ENCODE measurements at regions not wholly inside any gene's neighbourhood (a gene's known extent, or its start where the extent isn't known, plus 50 kb on each side); places are given as distances from the start of the nearest gene placed in this dataset.
"Not testable (repeated sequence)": the region's sequence is repeated elsewhere in the genome, so short reads cannot be mapped to it uniquely, and the experiment has no call there.

DNA sequence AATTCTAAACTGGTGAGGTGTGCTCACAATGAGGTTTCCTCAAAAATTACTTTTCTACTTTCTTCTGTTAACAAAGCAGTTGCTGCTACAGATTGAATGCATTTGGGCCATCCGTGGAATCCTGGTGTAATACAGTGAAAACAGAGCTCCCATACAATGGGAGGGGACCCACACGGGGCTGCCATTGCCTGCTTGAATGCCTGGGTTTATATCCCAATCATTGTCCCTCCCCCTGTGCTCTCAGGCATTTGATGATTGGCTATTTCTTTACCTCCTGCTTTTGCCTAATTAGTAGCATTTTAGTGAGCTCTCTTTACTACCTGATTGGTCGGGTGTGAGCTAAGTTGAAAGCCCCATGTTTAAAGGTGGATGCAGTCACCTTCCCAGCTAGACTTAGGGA is 52.9 kb upstream of the CSF1 start:
- H3K36me3 ChIP-seq (replicated peaks); H3K4me3 ChIP-seq; in situ Hi-C loops (cut with MboI; ENCODE audit: low sequenced_read_pairs); H3K4me1 ChIP-seq; DNase-seq (ENCODE audit: low spot score in 2 of 2); H3K27me3 ChIP-seq (ENCODE audit: low read depth); H3K9me3 ChIP-seq: not testable (repeated sequence)

DNA sequence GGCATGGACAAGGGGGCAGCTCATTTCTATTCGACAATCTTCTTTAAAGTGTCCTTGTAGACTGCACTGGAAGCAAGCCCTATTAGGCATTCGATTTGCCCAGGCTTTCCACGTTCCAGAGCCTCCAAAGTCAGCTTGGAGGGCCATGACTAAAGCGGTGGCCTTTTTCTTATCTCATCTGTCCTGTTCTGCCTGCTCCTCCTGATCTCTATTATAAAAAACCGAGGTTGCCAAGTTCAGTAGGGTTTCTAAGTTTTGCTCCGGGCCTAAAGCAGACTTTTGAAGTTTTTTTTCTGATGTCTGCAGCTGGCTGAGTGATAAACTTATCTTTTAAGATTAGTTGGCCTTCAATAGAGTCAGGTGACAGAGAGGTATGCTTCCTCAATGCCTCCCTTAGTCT is 54.7 kb upstream of the CSF1 start:
- H3K27me3 ChIP-seq (ENCODE audit: low read depth); H3K9me3 ChIP-seq; H3K36me3 ChIP-seq (replicated peaks); in situ Hi-C loops (cut with MboI; ENCODE audit: low sequenced_read_pairs); DNase-seq (ENCODE audit: low spot score in 2 of 2); H3K4me3 ChIP-seq; H3K4me1 ChIP-seq: not testable (repeated sequence)

DNA sequence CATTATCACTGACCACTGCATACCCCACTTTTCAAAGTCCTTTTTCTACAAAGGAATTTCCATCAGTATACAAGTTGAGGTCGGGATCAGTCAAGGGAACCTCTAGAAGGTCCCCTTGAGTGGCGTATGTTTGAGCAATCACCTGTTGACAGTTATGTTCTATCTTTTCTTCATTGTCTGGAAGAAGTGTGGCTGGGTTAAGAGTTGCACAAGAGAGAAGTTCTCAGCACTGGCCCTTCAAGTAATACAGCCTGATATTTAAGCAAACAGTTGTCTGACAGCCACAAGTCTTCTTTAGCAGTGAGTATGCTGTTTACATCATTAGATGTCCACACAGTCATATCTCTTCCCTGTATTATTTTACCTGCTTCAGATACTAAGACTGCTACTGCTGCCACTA is 56.7 kb upstream of the CSF1 start:
- H3K36me3 ChIP-seq (replicated peaks); in situ Hi-C loops (cut with MboI; ENCODE audit: low sequenced_read_pairs); H3K9me3 ChIP-seq; H3K4me1 ChIP-seq; H3K4me3 ChIP-seq; H3K27me3 ChIP-seq (ENCODE audit: low read depth); DNase-seq (ENCODE audit: low spot score in 2 of 2): not testable (repeated sequence)

DNA sequence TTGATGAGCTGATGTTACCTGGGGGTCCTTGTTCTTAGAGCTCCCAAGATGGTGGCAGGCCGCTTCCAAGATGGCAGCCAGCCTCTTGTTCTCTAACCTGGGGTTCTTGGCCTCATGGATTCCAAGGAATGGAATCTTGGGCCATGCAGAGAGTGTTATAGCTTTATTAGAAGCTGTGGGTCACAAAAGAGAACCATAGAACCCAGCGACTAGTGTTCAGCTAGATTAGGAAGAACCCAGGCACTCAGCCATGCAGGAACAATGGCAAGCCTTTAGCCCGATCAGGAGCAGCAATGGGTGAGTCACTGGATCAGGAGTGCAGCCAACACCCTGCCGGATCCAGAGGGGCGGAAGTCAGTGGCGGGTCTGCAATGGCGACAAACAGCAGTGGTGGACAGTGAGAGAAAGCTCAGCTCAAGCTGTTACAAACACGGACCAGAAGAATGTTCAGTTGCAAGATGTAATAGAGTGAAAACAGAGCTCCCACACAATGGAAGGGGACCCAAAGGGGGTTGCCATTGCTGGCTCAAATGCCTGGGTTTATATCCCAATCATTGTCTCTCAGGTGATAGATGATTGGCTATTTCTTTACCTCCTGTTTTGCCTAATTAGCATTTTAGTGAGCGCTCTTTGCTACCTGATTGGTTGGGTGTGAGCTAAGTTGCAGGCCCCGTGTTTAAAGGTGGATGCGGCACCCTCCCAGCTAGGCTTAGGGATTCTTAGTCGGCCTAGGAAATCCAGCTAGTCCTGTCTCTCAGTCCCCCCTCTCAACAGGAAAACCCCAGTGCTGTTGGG is 58.2 kb upstream of the CSF1 start:
- H3K36me3 ChIP-seq (replicated peaks); H3K4me1 ChIP-seq; H3K9me3 ChIP-seq; DNase-seq (ENCODE audit: low spot score in 2 of 2); in situ Hi-C loops (cut with MboI; ENCODE audit: low sequenced_read_pairs); H3K4me3 ChIP-seq; H3K27me3 ChIP-seq (ENCODE audit: low read depth): not testable (repeated sequence)

DNA sequence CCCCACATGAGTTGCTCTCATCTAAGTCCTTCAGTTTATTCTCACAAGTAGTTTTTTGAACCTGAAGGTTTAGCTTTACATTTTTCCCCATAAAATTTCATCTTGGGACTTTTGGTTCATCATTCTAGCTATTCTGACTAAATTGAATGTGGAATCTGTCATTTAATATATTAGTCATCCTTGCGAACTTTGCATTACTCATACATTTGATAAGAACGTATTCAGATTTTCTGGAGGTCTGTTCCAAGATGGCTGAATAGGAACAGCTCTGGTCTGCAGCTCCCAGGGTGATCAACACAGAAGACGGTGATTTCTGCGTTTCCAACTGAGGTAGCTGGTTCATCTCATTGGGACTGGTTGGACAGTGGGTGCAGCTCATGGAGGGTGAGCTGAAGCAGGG is 59.8 kb upstream of the CSF1 start:
- in situ Hi-C loops (cut with MboI; ENCODE audit: low sequenced_read_pairs): no loop called here
- H3K4me1 ChIP-seq: no peaks in the 10 kb centered on the region
- H3K4me3 ChIP-seq: no peak overlapping the region
- no peak for DNase-seq (ENCODE audit: low spot score in 2 of 2)
- H3K9me3 ChIP-seq: no peaks in the 10 kb centered on the region
- no peaks in the 10 kb centered on the region for H3K36me3 ChIP-seq (replicated peaks)
- no peaks in the 10 kb centered on the region for H3K27me3 ChIP-seq (ENCODE audit: low read depth)

DNA sequence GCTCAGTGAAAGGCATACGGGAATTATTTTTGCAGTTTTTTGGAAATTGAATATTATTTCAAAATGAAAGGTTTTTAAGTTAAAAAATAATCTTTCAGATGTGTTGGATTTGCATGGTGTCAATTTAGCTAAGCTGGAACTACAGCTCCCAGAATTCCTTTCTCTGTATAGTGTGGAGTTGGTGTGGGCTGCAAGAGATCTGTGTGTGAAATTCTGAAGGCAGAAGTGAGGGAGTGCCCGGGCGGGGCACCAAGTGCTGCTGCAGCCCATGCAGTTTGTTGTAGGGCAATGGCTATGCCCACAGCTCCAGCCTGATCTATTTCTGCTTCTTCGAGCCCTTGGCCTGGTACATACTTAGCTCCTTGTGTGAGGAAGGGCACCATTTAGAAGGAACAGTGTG is 60.5 kb upstream of the CSF1 start:
- H3K36me3 ChIP-seq (replicated peaks): no peaks in the 10 kb centered on the region
- H3K9me3 ChIP-seq: no peaks in the 10 kb centered on the region
- no peaks in the 10 kb centered on the region for H3K27me3 ChIP-seq (ENCODE audit: low read depth)
- H3K4me1 ChIP-seq: no peaks in the 10 kb centered on the region
- in situ Hi-C loops (cut with MboI; ENCODE audit: low sequenced_read_pairs): no loop called here
- no peak overlapping the region for H3K4me3 ChIP-seq
- DNase-seq (ENCODE audit: low spot score in 2 of 2): no peak

DNA sequence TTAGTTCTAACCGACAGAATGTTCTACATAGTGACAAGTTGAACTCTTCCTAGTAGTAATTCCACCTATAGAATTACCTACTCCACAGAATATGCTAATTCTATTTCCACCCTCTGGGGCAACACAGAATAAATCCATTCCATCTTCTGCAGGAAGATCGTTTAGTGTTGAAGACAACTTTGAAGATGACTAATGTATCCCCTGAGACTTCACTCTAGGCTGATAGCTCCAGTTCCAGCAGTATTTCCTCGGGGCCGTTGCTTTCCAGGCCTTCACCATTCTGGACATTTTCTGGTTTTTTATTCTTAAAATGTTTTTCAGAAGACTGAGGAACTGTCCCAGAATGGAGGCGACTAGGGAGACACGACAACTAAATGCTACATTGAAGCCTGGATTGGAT is 61.0 kb upstream of the CSF1 start:
- in situ Hi-C loops (cut with MboI; ENCODE audit: low sequenced_read_pairs): no loop called here
- no peak for DNase-seq (ENCODE audit: low spot score in 2 of 2)
- H3K27me3 ChIP-seq (ENCODE audit: low read depth): no peaks in the 10 kb centered on the region
- H3K4me3 ChIP-seq: no peak overlapping the region
- H3K36me3 ChIP-seq (replicated peaks): no peaks in the 10 kb centered on the region
- H3K4me1 ChIP-seq: no peaks in the 10 kb centered on the region
- no peaks in the 10 kb centered on the region for H3K9me3 ChIP-seq

DNA sequence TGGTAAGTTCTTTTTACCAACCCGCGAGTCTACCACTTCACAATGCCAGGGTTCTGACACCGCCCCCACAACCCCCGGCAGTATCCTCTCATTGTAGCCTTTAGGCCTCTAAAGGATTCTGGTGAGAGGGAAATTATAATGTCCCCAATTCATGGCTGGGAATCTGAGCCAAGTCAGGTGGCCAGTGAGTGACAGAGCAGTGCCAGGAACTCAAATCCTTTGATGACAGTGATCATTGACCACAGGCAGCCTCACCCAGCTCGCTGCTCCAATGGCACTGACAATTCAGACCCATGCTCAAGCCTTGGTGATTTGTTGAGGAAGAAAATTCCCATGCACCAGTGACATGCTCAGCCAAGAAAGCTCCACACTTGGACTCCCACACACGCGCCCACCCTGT is 63.4 kb upstream of the CSF1 start:
- in situ Hi-C loops (cut with MboI; ENCODE audit: low sequenced_read_pairs): no loop called here
- H3K4me3 ChIP-seq: no peak overlapping the region
- no peaks in the 10 kb centered on the region for H3K9me3 ChIP-seq
- no peak for DNase-seq (ENCODE audit: low spot score in 2 of 2)
- no peaks in the 10 kb centered on the region for H3K36me3 ChIP-seq (replicated peaks)
- H3K4me1 ChIP-seq: no peaks in the 10 kb centered on the region
- H3K27me3 ChIP-seq (ENCODE audit: low read depth): no peaks in the 10 kb centered on the region

DNA sequence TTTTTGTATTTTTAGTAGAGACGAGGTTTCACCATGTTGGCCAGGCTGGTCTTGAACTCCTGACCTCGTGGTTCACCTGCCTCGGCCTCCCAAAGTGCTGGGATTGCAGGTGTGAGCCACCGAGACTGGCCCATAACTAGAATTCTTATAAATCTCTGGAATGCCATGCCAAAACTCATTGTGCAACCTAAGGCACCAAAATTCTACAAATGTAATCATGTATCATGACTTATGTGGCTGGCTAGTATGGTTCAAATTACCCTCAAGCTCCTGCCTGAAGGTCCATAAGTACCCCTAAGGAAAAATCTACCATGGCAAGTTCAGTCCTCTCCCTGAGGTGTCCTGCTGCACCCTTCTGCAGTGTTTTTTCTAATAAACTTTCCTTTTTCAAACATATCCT is 63.8 kb upstream of the CSF1 start:
- Histone ChIP-seq H3K27me3 (ENCODE audit: low read depth) (no peaks in the 10 kb centered on the region), H3K4me3 (no peak overlapping the region), H3K4me1 (no peaks in the 10 kb centered on the region), H3K9me3 (no peaks in the 10 kb centered on the region), H3K36me3 (replicated peaks) (no peaks in the 10 kb centered on the region)
- no peak for DNase-seq (ENCODE audit: low spot score in 2 of 2)
- in situ Hi-C loops (cut with MboI; ENCODE audit: low sequenced_read_pairs): no loop called here

DNA sequence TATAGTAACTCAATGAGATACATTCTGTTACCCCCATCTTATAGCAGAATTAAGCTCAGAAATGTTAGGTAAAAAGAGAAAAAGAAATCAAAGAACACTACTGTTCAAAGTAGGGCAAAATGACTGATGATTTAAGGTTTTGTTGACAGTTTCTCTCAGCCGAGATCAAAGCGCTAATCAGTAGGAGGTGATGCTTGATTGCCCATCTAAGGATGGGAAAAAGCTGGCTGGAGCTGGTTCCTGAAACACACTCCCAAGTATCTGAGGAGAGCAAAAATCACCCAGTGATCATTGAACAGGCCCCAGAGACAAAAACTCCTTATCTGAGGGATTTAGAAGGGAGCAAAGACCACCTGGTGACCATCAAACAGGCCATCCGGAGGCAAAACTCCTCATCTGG is 64.5 kb upstream of the CSF1 start:
- no peak for DNase-seq (ENCODE audit: low spot score in 2 of 2)
- no peaks in the 10 kb centered on the region for H3K36me3 ChIP-seq (replicated peaks)
- no peaks in the 10 kb centered on the region for H3K27me3 ChIP-seq (ENCODE audit: low read depth)
- H3K4me3 ChIP-seq: no peak overlapping the region
- H3K9me3 ChIP-seq: no peaks in the 10 kb centered on the region
- H3K4me1 ChIP-seq: no peaks in the 10 kb centered on the region
- in situ Hi-C loops (cut with MboI; ENCODE audit: low sequenced_read_pairs): no loop called here

DNA sequence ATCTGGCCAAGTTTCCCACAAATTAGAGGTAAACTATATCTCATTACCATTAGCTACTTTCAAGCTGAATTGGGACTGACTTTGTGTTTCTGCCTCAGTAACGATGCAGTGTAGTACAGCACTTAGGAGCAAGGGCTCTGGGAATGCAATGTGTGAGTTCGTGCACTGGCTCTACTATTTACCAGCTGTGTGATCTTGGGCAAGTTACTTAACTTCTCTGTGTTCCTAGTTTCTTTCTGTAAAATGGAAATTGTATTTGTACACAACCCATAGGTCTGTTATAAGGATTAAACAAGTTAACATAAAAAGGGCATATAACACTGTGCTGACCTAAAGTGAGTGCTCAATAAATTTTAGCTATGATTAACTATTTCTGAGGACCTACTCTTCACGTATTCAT is 65.0 kb upstream of the CSF1 start:
- in situ Hi-C loops (cut with MboI; ENCODE audit: low sequenced_read_pairs): no loop called here
- Histone ChIP-seq H3K4me1 (no peaks in the 10 kb centered on the region), H3K36me3 (replicated peaks) (no peaks in the 10 kb centered on the region), H3K9me3 (no peaks in the 10 kb centered on the region), H3K4me3 (no peak overlapping the region), H3K27me3 (ENCODE audit: low read depth) (no peaks in the 10 kb centered on the region)
- no peak for DNase-seq (ENCODE audit: low spot score in 2 of 2)

DNA sequence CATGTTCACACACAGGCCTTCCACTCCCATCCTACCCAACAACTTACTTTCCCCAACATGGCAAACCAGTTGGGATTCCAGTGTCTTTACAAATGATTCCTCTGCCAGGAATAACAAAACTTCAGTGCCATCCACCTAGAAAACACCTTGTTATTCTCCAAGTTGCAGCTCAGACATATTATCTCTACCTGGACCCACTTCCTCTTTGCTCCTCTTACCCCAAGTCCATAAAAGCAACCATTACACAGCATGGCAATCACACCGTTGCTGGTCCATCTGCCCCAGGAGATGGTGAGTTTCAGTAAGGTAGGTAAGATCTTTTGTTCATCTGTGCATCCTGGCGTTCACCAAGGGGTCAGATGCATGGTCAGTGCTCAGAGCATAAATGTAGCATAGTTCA is 66.0 kb upstream of the CSF1 start:
- Histone ChIP-seq H3K4me1 (no peaks in the 10 kb centered on the region), H3K27me3 (ENCODE audit: low read depth) (no peaks in the 10 kb centered on the region), H3K9me3 (no peaks in the 10 kb centered on the region), H3K4me3 (no peak overlapping the region), H3K36me3 (replicated peaks) (no peaks in the 10 kb centered on the region)
- in situ Hi-C loops (cut with MboI; ENCODE audit: low sequenced_read_pairs): no loop called here
- no peak for DNase-seq (ENCODE audit: low spot score in 2 of 2)

DNA sequence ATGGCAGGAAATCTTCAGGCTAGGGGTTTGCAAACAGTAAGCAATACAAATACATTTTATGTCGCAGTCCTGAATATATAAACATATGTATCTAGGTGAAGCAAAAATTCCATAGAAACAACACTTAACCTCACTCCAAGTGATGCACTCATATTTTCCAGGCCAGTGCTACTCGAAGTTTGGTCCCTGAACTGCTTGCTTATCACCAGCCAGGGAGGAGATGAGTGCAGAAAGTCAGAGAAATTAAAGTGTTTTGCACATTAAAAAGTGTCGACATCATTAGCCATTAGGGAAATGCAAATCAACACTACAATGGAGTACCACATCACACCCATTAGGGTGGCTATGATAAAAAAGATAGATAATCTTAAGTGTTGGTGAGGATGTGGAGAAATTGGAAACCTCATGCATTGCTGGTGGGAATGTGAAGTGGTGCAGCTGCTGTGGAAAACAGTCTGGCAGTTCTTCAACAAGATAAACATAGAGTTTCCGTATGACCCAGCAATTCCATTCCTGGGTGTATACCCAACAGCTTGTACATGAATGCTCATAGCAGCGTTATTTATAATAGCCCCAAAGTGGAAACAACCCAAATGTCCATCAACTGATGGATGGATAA is 70.5 kb upstream of the CSF1 start:
- H3K9me3 ChIP-seq: no peaks in the 10 kb centered on the region
- no peaks in the 10 kb centered on the region for H3K4me1 ChIP-seq
- in situ Hi-C loops (cut with MboI; ENCODE audit: low sequenced_read_pairs): no loop called here
- no peak for DNase-seq (ENCODE audit: low spot score in 2 of 2)
- no peaks in the 10 kb centered on the region for H3K36me3 ChIP-seq (replicated peaks)
- H3K27me3 ChIP-seq (ENCODE audit: low read depth): no peaks in the 10 kb centered on the region
- H3K4me3 ChIP-seq: no peak overlapping the region

DNA sequence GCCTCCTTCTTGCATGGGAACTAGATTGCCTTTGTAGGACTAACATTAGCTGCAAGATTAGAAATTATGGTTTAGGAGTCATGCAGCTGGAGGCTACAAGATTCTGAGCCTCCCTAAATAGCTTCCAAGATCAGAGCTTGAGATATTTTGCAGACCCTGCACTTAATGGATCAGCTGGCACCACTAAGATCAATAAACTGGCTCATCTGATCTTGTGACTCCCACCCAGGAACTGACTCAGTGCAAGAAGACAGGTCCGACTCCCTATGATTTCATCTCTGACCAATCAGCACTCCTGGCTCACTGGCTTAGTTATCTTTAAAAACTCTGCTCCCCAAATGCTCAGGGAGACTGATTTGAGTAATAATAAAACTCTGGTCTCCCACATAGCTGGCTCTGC is 71.4 kb upstream of the CSF1 start:
- H3K27me3 ChIP-seq (ENCODE audit: low read depth); H3K4me3 ChIP-seq; H3K36me3 ChIP-seq (replicated peaks); H3K9me3 ChIP-seq; in situ Hi-C loops (cut with MboI; ENCODE audit: low sequenced_read_pairs); DNase-seq (ENCODE audit: low spot score in 2 of 2); H3K4me1 ChIP-seq: not testable (repeated sequence)

DNA sequence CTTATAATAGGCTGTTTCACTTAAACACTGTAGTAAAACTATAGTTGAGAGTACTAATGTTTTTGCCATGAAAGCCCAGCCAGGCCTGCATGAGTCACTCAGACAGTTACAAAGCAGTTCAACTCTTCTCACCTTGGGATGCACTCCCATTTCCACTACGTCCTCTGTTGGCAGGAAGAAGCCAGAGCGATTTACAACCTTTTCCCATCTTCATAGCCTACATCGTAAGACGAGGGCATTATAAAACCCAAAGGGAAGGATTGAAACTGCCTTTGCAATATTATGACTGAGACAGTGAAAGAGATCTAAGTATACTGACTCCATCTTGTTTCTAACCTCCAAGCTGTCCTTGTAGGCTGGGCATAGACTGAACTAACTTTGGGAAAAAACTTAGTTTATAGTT is 71.8 kb upstream of the CSF1 start:
- Histone ChIP-seq H3K4me3 (no peak overlapping the region), H3K27me3 (ENCODE audit: low read depth) (no peaks in the 10 kb centered on the region), H3K36me3 (replicated peaks) (no peaks in the 10 kb centered on the region), H3K4me1 (no peaks in the 10 kb centered on the region), H3K9me3 (no peaks in the 10 kb centered on the region)
- DNase-seq (ENCODE audit: low spot score in 2 of 2): peak in 1 of 2 experiments; percentile 16
- in situ Hi-C loops (cut with MboI; ENCODE audit: low sequenced_read_pairs): no loop called here
